ACHN (cell line): ENCODE measurements at regions not wholly inside any gene's neighbourhood (a gene's known extent, or its start where the extent isn't known, plus 50 kb on each side); places are given as distances from the start of the nearest gene placed in this dataset.

ENCODE experiments used
- DNase-seq: peaks from one replicate; pipeline ENCODE4 v3.0.0-alpha.2; 2015
- in situ Hi-C: cut with HindIII; loops from 2 replicates; pipeline ENCODE4 v1.10.0; 2017; ENCODE audit warnings: low sequenced_read_pairs, low pct_ligation_motif_present, low pct_unique_long_range_greater_than_20kb

DNA sequence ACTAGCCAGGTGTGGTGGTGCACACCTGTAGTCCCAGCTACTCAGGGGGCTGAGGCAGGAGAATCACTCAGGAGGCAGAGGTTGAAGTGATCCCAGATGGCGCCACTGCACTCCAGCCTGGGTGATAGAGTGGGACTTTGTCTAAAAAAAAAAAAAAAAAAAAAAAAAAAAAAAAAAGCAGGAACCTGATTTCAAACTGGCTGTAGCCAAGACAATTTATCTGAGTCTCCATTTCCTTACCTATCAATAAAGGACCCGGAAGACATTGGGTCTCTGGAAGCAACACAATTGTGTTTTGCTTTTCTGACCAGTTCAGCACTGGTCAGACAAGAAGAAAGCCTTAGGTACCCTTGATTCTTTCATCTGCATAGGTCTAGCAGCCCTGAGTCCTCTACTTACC lies 491.0 kb downstream of the TBC1D4 start:
- no peak for DNase-seq
- in situ Hi-C loops = no loop called here

DNA sequence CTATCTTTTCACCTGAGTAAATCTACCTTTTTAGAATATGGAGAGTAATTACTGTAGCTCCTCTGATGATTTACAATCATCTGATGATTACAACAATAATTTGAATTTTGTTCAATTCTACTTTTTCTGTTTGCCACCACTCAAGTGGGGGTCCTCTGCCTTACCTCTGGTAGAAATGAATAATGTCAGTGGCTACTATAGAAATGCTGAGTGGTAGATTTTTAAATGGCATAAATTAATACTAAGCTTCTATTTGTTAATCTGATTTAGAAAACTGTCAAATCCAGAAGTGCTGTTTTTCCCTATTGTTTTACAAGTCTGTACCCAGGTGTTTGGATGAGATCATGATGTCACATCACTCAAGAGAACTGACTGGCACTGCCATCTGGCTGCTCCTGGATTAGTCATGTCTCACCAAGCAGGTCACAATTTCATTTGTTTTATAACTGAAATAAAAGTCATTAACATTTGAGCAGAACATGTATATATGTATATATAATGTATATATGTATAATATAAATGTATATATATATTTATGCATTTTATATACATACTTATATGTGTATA lies 494.8 kb downstream of the TBC1D4 start:
- DNase-seq = no peak
- in situ Hi-C loops = no loop called here

DNA sequence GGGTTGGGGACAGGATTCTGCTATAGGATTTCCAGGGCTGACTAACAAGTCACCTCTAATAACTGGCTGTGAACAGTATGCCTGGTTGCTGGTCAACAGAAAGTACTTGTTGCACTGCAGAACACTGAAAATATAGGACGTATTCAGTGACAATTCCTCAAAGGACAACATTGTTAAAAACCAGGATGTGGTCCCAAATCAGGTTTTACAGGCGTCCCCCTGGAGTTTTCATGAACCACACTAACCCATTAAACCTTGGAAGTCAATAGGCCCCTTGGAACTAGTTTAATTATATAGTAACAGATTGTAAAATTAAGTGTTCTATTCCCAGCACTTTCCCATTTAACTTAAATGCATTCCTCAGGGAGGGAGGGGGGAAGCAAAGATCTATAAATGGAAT lies 495.4 kb downstream of the TBC1D4 start:
- in situ Hi-C loops = no loop called here
- no peak for DNase-seq

DNA sequence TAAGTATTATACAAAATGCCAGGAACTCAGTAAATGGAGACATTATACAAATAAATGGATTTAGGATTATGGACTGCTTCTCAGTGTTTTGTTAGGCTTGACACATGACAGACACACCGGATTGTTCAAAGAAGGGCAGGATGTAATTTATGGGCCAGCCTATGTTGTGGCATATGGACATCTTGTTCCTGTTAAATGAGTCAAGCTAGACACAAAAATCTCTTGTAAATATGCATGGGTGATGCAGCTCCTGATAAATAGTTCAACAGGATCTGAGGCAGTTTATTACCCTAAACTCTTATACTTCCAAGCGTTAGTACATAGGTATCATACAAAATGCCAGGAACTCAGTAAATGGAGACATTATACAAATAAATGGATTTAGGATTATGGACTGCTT lies 502.3 kb downstream of the TBC1D4 start:
- in situ Hi-C loops = no loop called here

DNA sequence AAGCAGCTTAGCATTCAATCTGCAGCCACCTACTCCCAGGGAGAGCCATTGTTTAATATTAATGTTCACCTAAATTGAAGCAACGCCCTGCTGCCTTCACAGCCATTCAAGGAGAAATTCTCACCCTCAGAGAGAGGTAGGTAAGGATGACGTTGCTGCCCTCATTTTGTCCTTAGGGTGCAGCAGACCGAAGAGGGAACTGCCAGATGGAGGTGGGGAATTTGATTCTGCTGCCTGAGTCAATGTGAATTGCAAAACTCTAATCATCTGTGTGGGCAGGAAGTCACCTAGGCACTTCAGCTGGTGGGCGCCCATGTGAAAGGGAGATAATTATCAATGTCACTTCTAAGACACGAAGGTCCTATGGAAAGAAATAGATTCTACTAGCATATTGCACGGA lies 503.4 kb downstream of the TBC1D4 start:
- DNase-seq = peak; percentile 19
- in situ Hi-C loops = no loop called here

More for the DNA sequence above, 502.3 kb downstream of the TBC1D4 start:
- DNase-seq = no peak

DNA sequence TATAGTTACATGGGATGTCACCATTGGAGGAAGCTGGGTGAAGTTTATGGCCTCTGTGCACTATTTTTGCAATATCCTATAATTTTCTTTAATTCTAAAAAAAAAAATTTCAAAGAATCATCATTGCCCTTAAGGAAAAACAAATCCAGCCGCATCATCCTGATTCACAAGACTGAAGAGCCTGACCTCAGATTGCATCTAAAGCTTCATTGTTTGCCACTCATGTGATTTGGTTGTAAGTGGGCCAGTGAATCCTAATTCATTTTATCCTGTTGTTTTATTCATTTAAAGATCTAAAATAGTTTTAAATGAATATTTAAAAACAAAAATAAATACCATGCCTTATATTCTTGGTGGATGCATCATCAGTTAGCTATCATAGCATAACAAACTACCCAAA lies 504.5 kb downstream of the TBC1D4 start:
- in situ Hi-C loops = no loop called here

DNA sequence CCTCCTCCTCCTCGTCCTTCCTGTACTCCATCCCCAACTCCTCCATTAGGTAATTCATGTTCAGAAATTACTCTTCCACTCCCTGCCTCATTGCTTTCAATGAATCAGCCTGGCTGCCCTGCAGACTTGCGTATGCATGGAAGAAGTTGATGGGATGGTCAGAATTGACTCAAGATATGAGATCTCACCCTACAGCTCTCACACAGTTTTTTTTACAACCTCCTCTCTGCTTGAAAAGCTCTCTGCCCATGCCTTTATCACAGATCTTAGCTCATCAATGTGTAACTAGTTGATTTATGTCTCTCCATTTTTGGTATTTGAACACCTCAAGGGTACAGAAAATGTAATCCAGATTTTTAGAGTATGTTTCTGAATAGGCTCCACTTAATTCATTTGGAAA lies 506.9 kb downstream of the TBC1D4 start:
- in situ Hi-C loops = no loop called here

More for the DNA sequence above, 504.5 kb downstream of the TBC1D4 start:
- no peak for DNase-seq

DNA sequence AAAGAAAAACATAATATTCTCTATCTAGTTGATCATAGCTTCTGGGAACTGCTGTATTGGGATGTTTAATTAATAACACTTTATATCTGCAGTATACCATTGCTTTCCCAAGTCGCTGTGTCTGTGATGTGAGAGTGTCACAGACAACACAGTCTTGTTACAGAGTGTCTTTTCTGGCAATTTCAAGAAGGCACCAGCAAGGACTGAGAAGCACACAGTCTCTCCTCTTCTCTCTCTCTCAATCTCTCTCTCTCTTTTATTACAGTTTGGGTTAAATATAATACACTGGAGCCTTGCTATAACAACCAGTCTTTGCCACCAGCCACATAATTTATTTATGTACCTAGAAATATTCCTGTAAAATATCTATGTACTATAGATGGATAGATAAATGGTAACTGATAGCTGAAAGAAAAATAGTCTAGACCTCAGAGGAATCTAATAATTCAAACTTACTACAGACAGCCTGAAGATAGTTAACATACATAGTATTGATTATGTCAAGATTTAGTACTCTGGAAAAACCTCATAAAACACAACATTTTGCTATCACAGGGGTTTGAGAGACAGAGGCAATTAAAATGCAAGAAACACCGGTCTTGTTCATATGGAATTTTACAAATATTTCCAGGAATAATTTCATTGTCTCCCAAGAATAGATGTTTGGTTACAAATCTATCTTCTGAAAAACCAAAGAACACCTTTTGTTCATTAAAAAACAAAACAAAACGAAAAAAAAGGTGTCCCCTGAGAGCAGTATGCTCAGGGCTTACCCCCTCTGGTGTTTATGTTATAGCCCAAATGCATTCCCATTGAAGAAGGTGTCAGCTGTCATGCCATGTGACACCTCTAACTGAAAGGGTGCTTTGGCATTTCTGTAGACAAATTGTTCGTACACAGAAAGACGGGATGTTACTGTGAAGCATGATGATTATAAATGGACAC lies 507.8 kb downstream of the TBC1D4 start:
- in situ Hi-C loops = no loop called here
- no peak for DNase-seq

More for the DNA sequence above, 506.9 kb downstream of the TBC1D4 start:
- DNase-seq = no peak

DNA sequence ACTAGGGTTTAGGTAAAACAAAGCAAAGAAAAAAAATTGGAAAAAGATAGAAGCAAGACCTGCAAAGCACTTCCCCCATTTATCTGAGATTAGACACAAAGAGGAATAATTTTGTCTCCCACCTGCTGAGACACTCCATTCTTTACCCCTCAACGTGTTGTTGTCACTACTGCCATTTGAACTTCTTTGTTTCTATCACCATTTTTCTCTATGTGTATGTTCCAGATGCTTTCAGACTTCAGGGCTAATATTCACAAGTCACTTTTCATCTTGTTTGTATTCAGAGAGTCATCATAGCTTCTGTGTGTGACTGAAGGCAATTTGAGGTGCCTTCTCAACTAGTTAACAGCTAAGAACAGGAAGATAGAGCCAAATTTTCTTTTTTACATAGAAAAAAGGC lies 512.5 kb downstream of the TBC1D4 start:
- in situ Hi-C loops = no loop called here
- no peak for DNase-seq

DNA sequence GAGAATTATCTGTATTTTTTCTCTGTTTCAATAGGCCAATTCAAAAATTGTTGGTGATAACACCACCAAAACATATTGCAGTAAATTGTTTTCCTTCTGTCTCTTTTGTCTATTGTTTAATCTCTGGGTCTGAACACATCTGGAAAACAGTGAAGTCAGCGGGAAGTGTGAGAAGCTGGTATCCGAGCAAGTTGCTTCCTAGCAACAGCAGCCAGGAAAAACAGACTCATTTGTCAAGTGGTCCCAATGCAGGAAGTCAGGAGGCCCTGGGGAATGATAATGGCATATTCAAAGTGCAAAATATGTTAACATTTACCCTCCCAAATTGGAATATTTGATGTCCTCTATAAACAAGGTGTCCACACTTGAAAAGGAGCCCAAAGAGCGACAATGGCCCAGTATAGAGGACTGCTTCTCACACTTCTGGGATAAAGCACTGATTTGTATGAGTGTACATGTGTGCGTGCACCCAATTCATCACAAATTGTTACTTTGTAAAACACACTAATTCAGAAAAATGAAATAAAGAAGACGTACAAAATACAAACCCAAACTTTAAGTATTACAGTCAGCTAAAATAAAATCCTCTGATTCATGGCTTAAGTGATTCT lies 515.0 kb downstream of the TBC1D4 start:
- in situ Hi-C loops = no loop called here
- no peak for DNase-seq

DNA sequence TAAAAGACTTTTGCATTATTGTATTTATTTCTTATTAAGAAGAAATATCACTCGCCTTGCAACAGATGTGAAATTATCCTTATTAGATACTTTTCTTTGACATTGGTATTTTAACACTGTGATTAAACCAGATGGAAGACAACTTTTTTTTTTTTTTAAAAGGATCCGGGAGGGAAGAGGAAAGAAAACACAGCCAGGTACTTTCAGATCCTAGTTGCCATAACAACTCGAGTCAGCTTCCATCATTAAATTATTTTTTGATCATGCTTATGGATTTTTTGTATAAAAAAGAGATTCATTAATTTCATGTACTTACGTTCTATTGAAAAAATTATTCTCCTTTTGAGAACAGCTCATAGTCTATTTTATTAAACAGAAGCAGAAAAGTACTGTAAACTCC lies 515.7 kb downstream of the TBC1D4 start:
- DNase-seq = no peak
- in situ Hi-C loops = no loop called here

DNA sequence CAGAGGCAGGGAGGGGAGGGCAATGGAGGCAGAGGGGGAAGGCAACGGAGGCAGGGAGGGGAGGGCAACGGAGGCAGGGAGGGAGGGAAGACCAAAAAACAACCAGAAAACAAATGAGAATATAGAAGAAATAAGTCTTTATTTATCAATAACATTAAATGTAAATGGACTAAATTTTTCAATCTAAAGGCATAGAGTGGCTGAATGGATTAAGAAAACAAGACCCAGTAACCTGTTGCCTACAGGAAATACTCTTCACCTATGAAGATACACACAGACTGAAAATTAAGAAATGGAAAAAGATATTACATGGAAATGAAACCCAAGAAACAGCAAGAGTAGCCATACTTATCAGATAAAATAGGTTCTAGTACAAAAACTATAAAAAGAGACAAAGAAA lies 536.3 kb downstream of the TBC1D4 start:
- no peak for DNase-seq
- in situ Hi-C loops = no loop called here

DNA sequence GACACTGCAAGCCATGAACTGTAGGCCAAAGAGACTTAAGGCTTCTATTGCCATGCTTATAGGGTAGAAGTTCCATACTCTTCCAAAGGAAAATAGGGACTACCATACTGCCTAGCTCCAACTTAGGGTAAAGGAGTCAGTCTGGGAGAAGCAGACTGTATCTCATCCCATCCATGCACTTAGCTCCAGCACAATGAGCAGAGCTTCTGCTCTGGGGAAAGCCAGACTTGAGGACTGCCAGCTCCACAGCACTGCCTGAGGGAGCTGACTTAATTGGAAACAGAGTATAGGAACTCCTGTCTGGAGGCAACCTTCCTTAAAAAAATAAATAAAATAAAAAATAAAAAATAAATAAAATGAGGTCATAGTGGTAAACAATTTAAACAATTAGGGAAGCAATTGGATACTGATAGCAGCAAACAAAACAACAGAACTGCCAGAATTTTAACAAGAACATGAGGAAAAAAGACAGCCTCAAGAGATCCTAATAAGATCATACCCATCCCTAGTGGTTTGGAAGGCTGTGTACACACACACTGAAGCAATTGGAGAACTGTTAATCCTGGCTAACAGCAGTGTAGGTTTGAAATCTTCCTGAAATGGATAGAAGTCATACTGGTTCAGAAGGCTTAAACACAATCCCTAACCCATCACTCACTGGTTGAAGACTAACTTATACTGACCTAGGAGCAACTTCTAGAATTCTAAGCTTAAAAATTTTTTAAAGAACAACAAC lies 550.1 kb downstream of the TBC1D4 start:
- in situ Hi-C loops = no loop called here

DNA sequence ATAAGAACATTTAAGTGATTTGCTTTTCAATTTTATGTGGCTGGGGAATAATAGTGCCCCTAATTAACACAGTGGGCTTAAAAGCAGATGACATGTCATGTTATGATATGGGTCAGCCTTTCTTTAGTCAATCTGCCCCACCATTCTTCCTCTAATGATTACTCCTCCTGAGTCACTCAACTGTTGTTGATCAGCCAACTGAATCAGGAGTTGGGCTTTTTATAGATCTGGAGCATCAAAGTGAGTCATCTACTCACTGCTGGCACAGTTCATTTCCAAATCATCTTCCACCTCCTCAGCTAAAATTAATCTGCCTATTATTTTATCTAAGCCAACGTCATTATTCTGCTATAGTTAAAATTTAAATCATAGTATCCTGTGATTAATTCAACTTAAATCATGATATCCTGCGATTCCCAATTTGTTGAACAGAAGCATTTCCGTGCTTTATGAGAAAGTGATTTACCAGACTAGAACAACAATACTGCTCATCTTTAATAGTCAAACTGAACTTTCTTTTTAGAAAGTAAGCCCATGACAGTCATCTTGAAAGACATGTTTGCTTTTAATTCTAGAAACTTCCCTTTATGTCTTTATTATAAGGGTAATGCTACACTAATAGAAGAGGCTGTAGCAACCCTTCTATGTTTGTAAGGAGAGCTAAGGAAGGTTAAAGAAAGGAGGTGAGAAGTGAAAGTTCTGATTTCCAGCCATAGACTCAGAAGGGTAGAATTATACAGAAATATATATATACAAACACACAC lies 551.4 kb downstream of the TBC1D4 start:
- in situ Hi-C loops = no loop called here
- peak; percentile 71 for DNase-seq

More for the DNA sequence above, 550.1 kb downstream of the TBC1D4 start:
- no peak for DNase-seq

DNA sequence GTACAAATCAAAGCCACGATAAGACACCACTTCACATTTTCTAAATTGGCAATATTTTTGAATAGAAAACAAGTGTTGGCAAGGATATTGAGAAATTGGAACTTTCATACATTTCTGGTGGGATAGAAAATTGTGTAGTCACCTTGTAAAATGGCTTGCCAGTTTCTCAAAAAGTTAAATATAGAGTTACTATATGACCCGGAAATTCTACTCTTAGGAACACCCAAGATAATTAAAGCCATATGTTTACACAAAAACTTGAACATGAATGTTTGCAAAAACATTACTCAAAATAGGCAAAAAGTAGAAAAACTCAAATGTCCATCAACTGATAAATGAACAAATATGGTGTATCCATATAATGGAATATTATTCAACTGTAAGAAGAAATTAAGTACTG lies 552.5 kb downstream of the TBC1D4 start:
- DNase-seq = no peak
- in situ Hi-C loops = no loop called here

DNA sequence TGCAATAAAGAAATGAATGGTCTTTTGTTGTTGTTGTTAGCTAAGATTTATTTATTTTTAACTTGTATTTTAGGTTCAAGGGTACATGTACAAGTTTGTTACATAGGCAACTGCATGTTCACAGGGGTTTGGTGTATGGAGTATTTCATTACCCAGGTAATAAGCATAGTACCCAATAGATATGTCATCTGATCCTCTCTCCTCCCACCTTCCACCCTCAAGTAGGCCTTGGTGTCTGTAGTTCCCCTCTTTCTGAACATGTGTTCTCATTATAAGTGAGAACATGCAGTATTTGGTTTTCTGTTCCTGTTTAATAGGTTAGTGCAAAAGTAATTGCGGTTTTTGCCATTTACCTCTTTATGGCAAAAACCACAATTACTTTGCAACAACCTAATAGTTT lies 554.1 kb downstream of the TBC1D4 start:
- DNase-seq = no peak

DNA sequence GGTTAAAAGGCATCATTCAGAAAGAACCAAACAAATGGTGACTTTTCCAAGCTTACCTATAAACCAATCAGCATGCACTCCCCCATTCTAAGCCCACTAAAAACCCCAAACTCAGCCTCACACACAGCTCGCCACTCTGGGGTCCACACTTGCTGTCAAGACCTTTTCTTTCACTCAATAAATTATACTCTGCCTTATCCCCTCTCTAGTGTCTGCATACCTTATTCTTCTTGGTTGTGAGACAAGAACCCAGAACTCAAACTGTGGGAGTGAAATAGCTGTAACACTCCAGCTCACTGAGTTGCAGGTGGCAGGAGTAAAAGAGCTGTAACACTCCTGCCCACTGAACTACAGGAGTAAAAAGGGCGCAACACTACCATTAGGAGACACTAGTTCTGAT lies 559.0 kb downstream of the TBC1D4 start:
- no peak for DNase-seq
- in situ Hi-C loops = no loop called here

More for the DNA sequence above, 554.1 kb downstream of the TBC1D4 start:
- in situ Hi-C loops = no loop called here

DNA sequence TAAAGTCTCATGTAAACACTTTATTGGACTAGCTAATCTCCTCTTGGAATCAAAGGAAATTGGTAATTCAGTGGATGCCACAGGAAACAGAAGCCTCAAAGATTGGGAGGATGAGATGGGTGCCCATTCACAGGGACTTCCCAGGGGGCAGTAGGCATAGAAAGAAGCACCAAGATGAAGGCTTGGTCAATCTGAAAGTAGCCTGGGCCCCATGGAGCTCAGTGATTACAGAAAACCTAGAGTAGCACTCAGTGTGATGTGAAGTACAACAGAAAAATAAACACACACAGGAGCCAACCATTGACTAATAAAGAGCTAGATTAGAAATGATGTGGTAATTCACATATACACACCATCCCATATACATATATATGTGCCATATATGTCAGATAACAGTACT lies 560.6 kb downstream of the TBC1D4 start:
- DNase-seq = no peak

More for the DNA sequence above, 560.6 kb downstream of the TBC1D4 start:
- in situ Hi-C loops = no loop called here
